HG03095 (cell line): ENCODE measurements at regions not wholly inside any gene's neighbourhood (a gene's known extent, or its start where the extent isn't known, plus 50 kb on each side); places are given as distances from the start of the nearest gene placed in this dataset.

Experiments
- ATAC-seq: cut with Tn5 transposase; IDR thresholded peaks from one replicate; pipeline ENCODE4 v1.9.1; 2021; ENCODE audit warnings: moderate library complexity; ENCODE audit not compliant: unreplicated experiment

DNA sequence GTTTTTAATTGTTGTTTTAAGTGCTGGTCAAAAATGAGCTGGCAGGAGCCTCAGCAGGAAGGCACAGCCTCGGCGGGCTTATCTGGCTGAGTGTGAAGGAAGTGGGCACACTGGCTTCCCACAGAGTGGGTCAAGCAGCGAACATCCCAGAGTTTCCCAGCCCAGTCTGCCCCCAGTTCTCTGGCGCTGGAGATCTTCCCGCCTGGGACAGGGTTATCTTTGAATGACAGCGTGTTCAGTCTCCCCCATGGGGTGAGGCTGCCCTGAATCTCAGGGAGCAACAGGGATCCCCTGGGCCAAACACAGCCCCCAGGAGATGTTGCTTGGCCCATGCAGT, 122.2 kb upstream of the PTPN1 start:
- no peak for ATAC-seq

DNA sequence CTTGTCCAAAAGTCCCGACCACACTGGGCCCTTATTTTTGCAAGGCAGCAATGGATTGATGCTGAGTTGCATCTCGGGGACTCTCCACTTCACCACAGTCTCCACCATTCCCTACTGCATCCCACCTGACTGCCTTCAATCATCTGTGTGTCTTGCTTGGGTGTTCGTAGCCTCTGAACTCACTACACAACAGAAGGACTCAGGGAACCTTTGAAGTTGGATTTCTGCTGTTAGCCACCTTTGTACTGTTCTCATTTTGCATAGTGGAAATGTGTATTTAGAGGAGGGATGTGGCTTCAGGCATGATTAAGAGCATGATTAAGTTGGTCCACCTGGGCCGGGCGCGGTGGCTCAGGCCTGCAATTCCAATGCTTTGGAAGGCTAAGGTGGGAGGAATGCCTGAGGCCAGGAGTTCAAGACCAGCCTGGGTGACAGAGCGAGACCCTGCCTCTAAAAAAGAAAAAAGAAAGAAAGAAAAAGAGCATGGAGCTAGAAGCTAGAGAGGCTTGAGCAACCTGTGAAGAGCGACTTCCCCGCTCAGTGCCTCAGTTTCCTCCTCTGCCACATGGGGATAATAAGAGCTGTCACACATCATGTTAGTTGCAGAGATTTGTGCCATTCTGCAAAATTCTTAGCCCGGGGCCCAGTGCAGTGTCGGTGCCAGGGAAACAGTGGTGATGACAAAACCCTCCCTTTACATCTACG, 121.3 kb upstream of the PTPN1 start:
- ATAC-seq, result no peak

DNA sequence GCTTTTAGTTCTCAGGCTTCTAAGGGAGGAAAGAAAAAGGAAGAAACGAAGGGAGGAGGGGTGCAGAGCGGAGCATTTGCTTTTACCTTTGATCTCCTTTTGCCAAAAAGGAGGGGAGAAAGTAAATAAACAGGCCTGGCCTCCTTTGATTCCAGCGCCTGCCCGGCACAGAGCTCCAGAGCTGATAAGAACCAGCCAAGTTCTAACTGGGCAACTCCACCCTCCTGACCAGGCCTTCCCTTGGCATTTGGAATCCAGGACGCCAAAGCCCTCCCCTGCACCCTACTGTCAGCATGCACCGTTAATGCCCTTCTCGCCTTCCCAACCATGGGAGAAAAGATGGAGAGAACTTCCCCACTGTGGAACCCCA, 120.8 kb upstream of the PTPN1 start:
- no peak for ATAC-seq

DNA sequence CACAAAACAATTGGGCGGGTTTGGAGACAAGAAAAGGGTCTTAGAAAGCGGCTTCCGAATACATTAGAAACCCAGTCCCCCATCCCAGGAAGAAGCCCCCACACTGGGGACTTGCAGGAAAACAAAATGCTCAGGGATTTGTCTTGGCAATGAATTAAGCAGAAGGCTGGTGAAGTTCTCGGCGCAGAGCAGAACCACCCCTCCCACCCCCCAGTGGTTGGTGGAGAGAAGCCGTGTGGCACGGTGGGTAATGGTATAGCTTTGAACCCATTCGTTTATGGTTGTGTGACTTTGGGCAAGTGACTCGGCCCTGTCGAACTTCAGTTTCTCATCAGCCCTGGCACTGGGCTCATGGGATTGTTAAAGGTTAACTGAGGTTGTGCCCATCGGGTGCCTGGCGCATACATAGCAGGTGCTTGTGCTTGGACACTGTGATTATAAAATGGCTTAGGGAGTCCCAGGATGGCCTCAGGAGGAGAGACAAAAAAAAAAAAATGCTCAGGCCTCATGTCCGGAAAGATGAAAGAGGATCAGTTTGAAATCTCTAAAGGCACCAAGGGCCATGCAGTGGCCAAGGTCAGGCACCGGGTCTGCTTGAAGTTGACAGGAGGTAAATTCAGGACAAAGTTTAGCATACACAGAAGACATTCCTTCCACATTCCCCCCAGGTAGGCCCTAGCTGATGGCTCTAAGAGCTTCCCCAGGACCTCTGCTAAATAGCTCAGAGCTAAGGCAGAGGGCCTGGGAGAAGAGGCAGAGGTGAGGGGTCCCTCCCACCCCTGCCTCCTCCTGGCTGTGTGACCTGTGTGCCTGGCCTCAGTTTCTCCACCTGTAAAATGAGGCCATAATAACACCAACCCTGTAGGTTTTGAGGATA, 120.1 kb upstream of the PTPN1 start:
- ATAC-seq, result no peak

DNA sequence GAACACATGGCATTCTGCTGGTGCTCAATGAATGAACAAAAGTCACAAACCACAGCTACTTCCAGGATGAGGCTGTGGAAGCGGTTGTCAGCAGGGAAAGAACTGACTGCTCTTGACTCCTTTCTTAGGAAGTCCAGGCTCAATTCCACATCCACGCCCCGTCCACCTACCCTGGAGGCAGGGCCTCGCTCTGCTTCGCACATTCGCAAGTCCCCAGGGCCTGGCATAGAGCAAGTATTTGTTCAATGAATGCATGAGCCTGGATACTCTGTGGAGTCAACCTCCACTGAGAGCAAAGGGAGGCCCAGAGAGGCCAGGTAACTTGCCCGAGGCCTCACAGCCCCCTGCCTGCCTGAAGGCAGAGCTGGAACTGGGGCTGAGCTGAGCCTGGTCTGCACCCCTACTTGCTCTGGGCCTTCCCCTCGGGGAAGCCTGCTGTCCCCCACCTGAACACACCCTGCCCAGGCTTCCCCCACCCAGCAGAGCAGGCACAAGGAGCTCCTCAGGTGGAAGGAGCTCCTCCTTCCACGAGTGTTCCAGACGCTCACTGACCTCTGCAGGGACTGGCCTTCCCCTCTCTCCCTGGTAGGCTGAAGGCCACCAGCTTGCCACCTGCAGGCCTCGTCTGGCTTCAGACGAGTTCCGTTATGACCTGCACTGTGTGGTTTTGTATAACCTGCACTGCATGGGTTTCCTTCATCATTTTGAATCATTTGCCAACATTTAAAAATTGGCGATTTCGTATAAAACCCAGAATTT, 119.3 kb upstream of the PTPN1 start:
- no peak for ATAC-seq

DNA sequence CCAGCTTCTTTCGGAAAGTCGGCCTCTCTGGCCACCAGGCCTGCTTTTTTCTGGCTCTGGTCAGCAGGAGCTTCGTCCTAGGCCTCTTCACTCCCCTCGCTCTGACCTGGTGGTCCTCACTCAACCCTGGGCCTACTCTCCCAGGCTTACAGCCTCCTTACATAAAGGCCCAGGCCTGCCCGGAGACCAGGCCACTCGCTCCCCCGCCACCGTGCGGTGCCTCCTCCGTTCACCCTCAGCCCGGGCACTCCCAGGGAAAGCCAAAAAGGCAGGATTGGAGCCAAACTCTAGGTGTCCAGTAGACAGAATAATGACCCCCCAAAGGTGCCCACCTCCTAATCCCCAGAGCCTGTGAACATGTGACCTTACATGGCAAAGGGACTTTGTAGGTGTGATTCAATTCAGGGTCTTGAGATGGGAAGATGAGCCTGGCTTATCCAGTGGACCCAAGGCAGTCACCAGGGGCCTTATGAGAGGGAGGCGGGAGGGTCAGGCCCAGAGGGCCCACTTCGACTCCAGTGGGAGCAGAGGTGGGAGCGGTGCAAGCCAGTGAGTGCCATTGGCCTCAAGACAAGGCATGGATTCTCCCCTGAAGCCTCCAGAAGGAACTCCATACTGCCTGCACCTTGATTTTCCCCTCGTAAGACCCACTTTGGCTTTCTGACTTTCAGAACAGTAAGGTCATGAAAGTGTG, 118.6 kb upstream of the PTPN1 start:
- ATAC-seq, result no peak

DNA sequence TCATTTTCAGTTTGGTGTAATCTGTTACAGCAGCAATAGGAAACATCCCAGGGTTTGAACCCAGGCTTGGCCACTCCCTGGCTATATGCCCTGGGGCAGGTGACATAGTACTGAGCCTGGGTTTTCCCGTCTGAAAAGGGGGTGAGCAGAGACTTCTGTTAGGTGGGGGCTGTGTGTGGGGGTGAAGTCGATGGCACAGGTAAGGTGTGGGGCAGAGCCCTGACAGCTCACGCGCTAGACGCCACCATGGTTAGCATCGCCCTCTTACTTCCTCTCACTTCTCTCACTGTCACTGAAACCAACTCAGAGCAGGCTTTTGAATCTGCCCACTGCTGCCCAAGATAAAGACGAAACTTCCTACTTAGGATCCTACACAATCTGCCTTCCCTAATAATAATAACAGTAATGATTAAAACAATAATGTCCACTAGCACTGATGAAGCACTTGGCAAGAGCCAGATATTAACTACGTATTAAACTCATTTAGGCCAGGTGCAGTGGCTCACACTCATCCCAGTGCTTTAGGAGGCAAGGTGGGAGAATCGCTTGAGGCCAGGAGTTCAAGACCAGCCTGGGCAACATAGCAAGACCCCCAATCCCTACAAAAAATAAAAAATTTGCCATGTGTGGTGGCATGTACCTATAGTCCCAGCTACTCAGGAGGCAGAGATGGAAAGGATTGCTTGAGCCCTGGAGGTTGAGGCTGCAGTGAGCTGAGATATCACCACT, 117.9 kb upstream of the PTPN1 start:
- no peak for ATAC-seq

DNA sequence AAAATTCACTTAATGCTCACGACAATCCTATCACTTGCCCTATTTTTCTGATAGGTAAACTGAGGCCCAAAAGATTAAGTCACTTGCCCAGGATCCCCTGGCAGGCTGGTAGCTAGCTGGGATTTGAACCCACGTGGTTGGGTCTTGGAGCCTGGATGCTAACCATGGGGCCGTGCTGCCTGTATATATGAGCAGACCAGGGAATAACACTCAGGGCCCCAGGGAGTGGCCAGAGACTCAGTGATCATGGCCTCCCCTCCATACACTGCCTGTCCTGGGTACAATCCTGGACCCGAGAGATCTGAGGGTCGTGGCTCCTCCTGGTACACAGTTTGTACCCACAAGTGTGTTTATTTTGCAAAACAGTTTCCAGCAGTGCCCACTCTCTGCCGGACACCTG, 116.9 kb upstream of the PTPN1 start:
- no peak for ATAC-seq

DNA sequence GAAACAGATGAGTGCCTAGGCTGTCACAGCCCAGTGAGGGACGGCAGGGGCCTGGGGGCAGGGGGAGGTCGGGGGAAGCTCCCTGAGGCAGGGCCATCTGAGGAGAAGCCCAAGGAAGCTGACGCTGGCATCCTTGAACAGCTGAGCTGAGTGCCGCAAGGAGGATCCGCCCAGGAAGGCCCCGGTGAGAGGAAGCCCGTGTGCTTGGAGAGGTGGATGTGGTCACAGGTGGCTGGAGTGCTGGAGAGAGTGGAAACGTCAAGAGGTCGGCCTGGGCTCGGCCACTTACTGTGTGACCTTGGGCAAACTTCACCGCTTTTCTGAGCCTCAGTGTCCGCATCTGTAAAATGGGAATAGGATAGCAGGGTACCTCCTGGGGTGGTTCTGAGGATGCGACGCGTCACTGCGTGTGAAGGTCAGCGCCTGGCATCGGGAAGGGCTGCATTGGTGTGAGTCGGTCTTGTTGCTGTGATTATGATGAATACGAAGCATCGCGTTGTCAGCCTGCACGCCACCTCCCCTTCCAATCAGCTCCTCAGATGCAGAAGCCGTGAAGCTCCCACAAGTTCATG, 116.1 kb upstream of the PTPN1 start:
- ATAC-seq, result no peak

DNA sequence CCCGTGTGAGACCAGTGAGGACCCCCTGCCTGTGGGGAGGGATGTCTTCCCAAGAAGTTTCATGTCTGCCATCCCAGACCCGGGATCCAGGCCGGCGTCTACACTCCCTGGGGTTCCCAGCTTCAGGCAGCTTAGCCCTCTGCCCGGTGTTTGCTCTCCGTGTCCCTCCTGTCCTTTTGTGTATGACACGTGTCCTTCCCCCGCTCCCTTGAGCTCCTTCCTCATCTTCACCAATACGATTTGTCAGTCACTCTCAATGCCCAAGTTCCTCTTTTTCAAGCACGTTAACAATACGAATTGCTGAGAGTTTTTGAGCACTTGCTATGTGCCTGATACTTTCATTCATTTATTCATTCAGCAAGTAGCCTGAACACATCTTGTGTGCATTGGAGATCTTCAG, 115.6 kb upstream of the PTPN1 start:
- ATAC-seq, result no peak

DNA sequence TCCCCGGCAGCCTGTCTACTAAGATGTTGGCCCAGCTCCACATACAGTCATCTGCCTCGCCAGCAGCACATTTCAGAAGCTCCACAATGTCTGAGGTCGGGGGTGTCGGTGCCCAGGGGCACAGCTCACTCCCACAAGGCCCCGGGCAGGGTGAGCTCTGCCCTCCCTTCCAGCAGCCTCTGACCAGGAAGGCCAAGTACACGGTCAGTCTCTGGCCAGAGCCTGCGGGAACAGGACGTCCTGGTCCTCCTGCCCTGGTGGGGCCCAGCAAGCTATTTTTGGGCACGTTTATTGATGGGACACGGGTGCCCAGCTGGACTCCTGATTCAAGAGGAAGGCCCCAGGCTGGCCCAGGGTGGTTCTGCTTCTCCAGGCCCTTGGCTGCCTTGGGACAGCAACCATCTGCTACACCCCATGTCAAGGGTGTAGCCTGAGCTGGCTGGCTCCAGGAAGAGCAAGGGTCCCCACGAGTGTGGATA, 114.9 kb upstream of the PTPN1 start:
- ATAC-seq, result no peak

DNA sequence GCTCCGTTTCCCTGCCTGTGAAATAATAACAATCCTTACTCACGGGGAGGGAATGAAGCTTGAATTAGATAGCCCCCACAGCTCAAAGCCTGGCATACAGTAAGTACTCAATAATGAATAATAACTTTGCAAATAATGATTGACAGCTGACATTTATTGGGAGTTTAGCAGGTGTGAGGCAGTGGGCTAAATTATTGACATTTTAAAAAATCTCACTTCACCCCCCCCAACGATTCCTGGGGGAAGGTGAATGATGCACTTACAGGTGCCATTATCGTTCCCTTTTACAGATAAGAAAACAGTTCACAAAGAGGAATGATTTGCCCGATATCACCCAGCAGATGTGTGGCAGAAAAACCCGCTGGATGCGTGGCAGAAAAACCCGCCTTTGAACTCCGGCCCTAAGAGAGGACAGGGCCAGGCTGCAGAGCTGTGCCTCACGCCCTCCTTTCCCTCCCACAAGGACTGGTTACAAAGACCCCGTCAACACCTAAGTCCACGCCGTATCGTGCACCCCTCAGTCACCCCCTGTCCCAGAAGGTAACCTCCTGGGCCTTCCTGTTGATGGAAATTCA, 114.2 kb upstream of the PTPN1 start:
- ATAC-seq, result no peak

DNA sequence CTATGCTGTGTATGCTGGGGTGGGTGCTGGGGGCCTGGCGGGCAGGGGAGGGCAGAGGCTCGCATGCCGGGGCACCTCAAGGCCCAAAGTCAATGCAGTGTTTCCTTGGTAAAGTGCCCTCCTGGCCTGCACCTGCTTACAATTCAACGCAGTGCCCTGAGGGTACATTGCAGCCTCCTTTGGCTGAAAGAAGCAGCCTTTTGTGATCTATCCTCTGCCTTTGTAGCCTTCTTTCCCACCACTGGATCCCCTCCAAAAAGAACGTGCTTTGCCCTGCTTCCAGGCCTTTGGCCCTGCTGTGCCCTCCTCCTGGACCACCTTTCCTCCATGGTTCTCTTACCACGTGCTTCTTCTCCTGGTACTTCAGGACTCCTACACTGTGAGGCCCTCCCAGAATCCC, 113.6 kb upstream of the PTPN1 start:
- no peak for ATAC-seq

DNA sequence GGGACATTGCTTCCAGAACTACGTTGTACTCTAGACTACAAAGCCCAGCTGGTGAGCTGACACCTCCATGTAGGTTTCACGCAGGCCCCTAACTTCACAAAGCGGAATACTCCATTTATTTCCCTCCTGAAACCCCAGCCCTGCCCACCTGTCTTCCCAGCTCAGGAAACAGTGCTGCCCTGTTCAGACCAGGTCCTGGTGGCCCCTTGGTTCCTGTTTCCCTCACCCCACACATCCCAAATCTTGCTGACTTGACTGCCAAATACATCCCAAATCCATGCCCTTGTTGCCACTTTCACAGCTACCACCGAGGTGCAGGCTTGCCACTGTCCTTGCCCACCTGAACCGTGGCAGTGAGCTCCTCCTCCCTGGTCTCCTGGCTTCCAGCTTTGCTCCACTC, 113.1 kb upstream of the PTPN1 start:
- ATAC-seq, result no peak

DNA sequence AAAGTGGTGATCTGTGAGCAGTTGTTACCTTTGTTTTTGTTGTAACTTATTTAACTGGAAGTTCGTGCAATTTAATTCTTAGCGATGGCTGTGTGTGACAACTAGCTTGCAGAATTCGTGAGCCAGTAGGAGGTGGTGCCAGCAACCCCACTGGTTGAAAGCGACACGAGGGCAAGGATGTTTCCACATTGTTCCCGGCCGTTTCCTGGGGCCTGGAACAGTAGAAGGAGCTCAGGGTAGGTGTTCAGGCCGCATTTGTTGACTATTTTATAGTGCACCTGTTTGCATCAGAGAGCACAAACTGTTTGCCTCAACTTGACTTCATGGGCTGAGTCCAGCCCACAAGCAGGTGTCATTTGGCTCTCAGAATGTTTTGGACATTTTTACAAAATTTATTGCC, 112.1 kb upstream of the PTPN1 start:
- no peak for ATAC-seq

DNA sequence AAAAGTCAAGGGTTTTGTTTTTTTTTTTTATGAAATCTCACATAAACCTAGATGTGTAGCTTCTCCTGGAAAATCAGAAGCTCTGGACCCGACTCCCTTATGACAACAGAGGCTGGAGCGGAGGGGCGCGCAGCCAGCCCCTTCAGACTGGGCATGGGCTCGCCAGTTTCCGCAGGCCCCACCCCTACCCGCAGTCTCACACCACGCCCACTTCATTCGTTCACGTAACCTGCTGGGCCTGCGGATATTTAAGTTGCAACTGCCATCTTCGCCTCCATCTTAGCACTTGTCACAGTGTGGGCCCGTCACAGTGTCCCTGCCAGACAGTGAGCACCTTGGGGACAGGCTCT, 111.7 kb upstream of the PTPN1 start:
- ATAC-seq, result no peak

DNA sequence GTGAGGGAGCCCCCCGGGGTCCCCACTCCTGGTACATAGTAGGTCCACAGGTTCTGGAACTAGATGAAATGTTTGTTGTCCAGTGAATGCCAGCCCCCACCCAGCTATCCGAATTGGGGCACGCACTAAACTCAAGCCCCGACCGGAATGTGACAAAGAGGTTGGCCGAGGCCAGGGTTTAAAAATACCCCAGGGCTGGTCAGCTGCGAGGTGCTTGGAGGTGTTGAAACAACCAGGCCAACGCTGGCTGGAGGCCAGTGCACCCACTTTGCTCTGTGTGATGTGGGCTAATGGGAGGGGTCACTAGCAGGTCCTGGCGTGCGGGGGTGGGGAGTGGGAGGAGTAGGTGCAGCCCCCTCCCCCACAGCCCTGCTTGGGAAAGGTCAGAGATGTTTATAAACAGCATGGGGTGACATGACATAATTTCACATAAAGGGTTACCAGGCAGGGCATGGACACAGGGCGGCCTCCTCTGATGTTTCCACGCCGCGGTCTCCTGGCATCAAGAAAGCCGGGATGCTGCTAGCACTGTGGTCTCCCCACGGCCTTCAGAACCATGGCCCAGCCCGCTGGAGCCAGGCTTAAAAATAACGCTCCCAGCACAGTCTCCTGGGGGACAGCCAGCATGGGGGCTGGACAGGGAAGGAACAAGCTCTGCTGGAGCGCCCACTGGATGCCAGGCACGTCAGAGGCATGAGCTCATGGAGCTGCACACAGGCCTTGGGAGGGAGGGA, 111.2 kb upstream of the PTPN1 start:
- ATAC-seq, result no peak

DNA sequence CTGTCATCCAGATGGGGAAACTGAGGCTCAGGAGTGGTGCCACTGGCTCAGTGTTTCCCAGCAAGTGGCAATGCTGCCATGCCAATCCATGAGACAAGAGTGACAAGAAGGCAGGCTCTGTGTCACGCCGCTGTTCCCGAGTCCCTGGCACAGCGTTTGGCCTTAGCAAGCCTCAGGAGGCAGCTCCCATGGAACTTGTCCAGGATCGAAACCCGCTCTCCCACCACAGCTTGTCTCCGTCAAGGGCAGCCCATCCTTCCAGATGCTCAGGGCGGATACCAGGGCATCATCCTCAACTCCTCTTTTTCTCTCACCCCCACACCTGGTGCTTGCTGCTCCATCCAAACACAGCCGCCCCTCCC, 110.6 kb upstream of the PTPN1 start:
- ATAC-seq, result no peak

DNA sequence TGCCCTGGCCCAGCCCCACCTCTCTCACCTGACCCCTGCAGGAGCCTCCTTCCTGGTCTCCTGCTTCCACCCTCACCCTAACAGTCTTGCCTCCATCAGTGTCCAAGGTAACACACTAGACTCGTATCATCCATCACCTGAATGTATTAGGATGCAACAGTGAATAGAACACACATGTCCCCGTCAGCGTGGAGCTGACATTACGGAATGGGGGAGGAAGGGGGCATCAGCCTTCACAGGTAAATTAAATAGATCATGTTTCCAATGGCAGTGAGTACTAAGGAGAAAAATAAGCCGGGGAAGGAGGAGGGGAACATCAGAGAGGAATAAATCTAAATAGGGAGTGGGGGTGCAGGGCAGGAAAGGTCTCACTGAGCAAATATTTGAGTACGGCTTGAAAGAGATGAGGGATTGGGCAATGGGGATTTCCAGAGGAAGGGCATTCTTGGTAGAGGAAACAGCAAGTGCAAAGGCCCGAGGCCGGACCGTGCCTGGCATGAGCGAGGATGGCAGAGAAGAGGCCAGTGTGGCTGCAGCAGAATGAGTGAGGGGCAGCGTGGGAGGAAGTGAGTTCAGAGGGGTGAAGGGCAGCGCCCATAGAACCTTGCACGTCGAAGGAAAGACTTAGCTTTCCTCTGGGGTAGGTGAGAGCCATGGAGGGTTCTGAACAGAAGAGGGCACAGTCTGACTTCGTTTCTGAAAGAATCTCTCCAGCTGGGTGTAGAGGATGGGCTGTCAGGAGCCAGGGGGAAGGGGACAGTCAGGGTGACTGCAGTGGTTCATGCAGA, 110.1 kb upstream of the PTPN1 start:
- ATAC-seq, result no peak
